Nucleus accumbens (tissue), 56 donors: ENCODE measurements at regions not wholly inside any gene's neighbourhood (a gene's known extent, or its start where the extent isn't known, plus 50 kb on each side); places are given as distances from the start of the nearest gene placed in this dataset.

Experiments
- DNase-seq, 56 donors: peaks; one replicate each; lab custom pipeline; 2025; lab: John Stamatoyannopoulos, UW

- no peak for DNase-seq
Measured at GRCh38 chr3:189498995-189499704, 132.0 kb upstream of the TP63 start.

GRCh38 chr3:189500299-189500698 lies 130.9 kb upstream of the TP63 start:
- no peak for DNase-seq

GRCh38 chr3:189500798-189501495 lies 130.2 kb upstream of the TP63 start:
- DNase-seq, result no peak

- no peak for DNase-seq
Measured at GRCh38 chr3:189502256-189502655, 128.9 kb upstream of the TP63 start.

- DNase-seq, result no peak
Measured at GRCh38 chr3:189502676-189503257, 128.4 kb upstream of the TP63 start.

GRCh38 chr3:189507856-189508255 lies 123.3 kb upstream of the TP63 start:
- DNase-seq, result no peak

- DNase-seq, result peak in 1 of 56 donors; percentile 2
Measured at GRCh38 chr3:189508784-189509501, 122.2 kb upstream of the TP63 start.

- DNase-seq, result no peak
Measured at GRCh38 chr3:189512039-189512438, 119.2 kb upstream of the TP63 start.

GRCh38 chr3:189512821-189513220 lies 118.4 kb upstream of the TP63 start:
- DNase-seq, result no peak

GRCh38 chr3:189513281-189514117 lies 117.7 kb upstream of the TP63 start:
- DNase-seq, result peak in 23 of 56 donors; percentile 0 to 63 (median 16)

GRCh38 chr3:189516039-189516438 lies 115.2 kb upstream of the TP63 start:
- peak in 2 of 56 donors; percentile 2 to 8 for DNase-seq

- no peak for DNase-seq
Measured at GRCh38 chr3:189517981-189518380, 113.2 kb upstream of the TP63 start.

- no peak for DNase-seq
Measured at GRCh38 chr3:189519458-189519857, 111.7 kb upstream of the TP63 start.

- DNase-seq, result no peak
Measured at GRCh38 chr3:189529468-189529867, 101.7 kb upstream of the TP63 start.

- DNase-seq, result no peak
Measured at GRCh38 chr3:189529889-189530471, 101.2 kb upstream of the TP63 start.

- no peak for DNase-seq
Measured at GRCh38 chr3:189530822-189531221, 100.4 kb upstream of the TP63 start.

- no peak for DNase-seq
Measured at GRCh38 chr3:189531271-189531670, 99.9 kb upstream of the TP63 start.

- no peak for DNase-seq
Measured at GRCh38 chr3:189534531-189534930, 96.7 kb upstream of the TP63 start.

GRCh38 chr3:189537135-189537534 lies 94.1 kb upstream of the TP63 start:
- DNase-seq, result no peak

GRCh38 chr3:189547448-189547847 lies 83.7 kb upstream of the TP63 start:
- DNase-seq, result no peak
